GM12875 (cell line): ENCODE measurements at regions not wholly inside any gene's neighbourhood (a gene's known extent, or its start where the extent isn't known, plus 50 kb on each side); places are given as distances from the start of the nearest gene placed in this dataset.

Experiments used
- H3K4me3 ChIP-seq: one replicate; pipeline ENCODE4 v1.5.1; 2011; ENCODE audit warnings: low read depth, low read length, control low read depth
- TF ChIP-seq, protein P1 (sequence below): IDR thresholded peaks from 2 replicates; pipeline ENCODE4 v1.5.1; 2011; ENCODE audit warnings: low read depth, mild to moderate bottlenecking, control low read depth, inconsistent platforms, low read length, moderate library complexity, borderline replicate concordance; ENCODE audit not compliant: insufficient read depth

GRCh38 chr1:68950036-68950435 lies 453.2 kb upstream of the DEPDC1 start:
- TF ChIP-seq, protein P1, sequence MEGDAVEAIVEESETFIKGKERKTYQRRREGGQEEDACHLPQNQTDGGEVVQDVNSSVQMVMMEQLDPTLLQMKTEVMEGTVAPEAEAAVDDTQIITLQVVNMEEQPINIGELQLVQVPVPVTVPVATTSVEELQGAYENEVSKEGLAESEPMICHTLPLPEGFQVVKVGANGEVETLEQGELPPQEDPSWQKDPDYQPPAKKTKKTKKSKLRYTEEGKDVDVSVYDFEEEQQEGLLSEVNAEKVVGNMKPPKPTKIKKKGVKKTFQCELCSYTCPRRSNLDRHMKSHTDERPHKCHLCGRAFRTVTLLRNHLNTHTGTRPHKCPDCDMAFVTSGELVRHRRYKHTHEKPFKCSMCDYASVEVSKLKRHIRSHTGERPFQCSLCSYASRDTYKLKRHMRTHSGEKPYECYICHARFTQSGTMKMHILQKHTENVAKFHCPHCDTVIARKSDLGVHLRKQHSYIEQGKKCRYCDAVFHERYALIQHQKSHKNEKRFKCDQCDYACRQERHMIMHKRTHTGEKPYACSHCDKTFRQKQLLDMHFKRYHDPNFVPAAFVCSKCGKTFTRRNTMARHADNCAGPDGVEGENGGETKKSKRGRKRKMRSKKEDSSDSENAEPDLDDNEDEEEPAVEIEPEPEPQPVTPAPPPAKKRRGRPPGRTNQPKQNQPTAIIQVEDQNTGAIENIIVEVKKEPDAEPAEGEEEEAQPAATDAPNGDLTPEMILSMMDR, result no peak
- H3K4me3 ChIP-seq, result no peak overlapping the region

DNA sequence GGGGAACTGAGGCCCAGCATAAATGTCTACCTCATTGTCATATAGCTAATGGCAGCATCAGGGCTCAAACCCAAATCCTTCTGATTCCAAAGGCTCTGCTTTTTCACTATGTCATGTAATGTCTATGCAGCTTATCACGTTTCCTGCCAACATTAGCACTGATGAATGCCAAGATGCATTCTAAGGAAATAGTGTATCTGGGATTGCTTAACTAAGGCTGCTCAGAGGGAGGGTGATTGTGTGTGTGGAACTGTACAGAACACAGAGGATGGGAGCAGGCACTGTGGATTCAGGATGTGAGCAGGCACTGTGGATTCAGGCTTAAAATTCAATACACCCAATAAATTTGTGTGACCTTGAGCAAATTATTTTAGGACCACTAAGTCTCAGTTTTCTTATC lies 456.4 kb upstream of the DEPDC1 start:
- TF ChIP-seq, protein P1, result no peak
- no peak overlapping the region for H3K4me3 ChIP-seq

- TF ChIP-seq, protein P1, result no peak
- H3K4me3 ChIP-seq, result no peak overlapping the region
Measured at GRCh38 chr1:68954841-68955240, 458.0 kb upstream of the DEPDC1 start.

DNA sequence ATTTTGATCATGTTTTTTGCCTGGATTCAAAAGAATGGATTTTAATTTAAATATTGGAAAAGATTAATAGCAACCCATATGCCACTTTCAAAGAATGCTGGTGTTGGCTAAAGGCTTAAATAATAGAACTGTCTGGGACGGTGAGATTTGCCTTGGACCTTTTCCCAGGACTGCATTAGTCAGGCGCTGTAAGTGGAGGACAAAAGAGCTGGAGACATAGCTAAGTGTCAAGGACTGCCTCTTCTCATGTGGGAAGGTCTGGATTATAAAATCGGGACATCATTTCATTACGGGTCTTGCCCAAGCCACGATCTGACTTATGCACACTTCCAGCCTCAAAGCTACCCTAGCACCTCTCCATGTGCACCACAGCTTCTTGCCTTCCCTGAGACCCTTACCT lies 458.5 kb upstream of the DEPDC1 start:
- no peak overlapping the region for H3K4me3 ChIP-seq
- TF ChIP-seq, protein P1, result no peak

DNA sequence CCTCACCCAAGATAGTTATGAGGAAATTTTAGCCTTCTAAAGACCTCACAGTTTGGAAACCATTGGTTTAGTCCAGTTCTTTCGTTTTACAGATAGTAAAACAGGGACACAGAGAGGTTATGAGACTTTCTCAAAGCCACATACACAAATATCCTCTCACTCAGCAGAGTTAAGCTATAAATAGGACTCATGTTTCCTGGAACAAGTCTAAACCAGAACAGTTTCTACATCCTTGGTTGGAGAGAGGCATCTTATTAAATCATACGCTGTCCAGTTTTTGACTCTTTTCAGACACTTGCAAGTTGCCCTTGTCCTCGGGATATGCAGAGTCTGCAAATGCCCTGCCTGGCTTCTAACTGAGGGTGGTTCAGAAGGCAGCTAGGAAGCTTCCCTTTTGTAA lies 462.1 kb upstream of the DEPDC1 start:
- TF ChIP-seq, protein P1, result no peak

GRCh38 chr1:68959461-68960030 lies 462.7 kb upstream of the DEPDC1 start:
- H3K4me3 ChIP-seq, result no peak overlapping the region
- TF ChIP-seq, protein P1, result no peak

More for the DNA sequence above, 462.1 kb upstream of the DEPDC1 start:
- H3K4me3 ChIP-seq, result no peak overlapping the region

- H3K4me3 ChIP-seq, result no peak overlapping the region
- TF ChIP-seq, protein P1, result no peak
Measured at GRCh38 chr1:68961143-68961542, 464.3 kb upstream of the DEPDC1 start.
